ENCODE measurements at regions not wholly inside any gene's neighbourhood (a gene's known extent, or its start where the extent isn't known, plus 50 kb on each side); places are given as distances from the start of the nearest gene placed in this dataset.
A peak's percentile ranks its signal among the peaks of the same experiment; 100 is the strongest.
"Not testable (repeated sequence)": the region's sequence is repeated elsewhere in the genome, so short reads cannot be mapped to it uniquely, and the experiment has no call there.

DNA sequence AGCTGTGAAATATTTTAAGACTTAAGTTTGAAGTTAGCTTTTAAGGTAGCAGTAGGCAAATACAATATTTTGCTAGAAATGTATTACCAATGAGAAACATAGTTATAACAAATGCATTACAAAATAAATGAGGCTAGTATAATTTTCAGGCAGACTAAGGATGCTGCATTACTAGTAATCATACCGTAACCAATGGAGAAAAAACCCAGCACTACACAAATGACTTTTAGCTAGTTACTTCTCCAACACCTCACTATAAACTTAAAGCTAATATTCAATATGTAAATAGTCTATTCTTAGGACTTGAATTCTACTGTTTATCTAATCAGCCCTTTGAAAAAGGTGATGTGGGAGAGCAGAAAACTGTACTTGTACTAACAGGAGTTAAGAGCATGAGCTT lies 285.3 kb upstream of the KLF14 start:
- no peak for DNase-seq (ENCODE audit: low read depth)

DNA sequence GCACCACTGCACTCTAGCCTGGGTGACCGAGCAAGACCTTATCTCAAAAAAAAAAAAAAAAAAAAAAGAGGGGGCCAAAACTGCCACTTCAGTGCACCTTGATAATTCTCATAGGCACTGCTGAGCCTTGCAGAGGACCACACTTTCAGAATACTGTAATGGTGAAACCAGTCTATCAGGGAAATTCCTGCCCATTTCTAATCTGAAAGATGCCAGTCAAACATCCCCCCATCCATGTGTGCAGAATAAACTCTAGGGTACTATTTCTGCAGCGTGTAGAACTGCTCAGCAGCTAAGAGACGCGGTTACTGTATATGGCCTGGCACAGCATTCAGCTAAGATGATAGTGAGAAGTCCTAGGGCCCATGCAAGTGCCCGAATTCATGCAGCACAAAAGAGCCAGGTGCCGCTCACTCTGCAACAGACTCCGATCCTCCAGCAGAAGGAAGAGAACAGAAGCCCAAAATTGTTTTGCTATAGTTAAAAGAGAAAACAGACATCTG lies 286.8 kb upstream of the KLF14 start:
- DNase-seq (ENCODE audit: low read depth): no peak

DNA sequence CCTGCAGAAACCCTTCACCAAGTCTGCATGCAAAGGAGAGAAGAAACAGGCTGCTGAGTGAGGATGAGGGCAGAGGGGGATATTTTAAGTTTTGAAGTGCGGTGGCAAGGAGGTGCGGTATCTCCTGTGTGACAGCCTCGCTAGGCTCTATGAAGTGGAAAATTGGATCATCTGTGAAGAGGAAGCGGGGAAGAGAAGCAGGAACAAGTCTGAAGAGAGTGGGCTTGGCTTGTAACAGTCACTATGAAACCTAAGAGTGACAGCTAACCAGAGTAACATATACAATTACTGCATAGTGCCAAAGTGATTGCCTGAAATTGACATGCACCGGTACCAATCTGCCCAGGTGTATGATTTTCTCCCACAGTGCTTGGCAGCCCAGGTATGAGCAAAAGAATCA lies 287.5 kb upstream of the KLF14 start:
- no peak for DNase-seq (ENCODE audit: low read depth)

DNA sequence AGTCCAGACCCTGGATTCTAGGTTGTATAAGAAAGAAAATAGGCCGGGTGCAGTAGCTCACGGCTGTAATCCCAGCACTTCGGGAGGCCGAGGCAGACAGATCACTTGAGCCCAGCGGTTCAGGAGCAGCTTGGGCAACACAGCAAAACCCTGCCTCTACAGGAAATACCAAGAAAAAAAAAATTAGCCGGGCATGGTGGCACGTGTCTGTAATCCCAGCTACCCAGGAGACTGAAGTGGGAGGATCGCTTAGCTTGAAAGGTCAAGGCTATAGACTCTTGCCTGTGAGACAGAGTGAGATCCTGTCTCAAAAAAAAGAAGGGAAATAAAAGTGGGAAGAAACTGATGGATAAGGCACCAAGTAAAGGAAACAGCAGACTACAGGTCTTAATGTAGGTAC lies 287.9 kb upstream of the KLF14 start:
- DNase-seq (ENCODE audit: low read depth): no peak

DNA sequence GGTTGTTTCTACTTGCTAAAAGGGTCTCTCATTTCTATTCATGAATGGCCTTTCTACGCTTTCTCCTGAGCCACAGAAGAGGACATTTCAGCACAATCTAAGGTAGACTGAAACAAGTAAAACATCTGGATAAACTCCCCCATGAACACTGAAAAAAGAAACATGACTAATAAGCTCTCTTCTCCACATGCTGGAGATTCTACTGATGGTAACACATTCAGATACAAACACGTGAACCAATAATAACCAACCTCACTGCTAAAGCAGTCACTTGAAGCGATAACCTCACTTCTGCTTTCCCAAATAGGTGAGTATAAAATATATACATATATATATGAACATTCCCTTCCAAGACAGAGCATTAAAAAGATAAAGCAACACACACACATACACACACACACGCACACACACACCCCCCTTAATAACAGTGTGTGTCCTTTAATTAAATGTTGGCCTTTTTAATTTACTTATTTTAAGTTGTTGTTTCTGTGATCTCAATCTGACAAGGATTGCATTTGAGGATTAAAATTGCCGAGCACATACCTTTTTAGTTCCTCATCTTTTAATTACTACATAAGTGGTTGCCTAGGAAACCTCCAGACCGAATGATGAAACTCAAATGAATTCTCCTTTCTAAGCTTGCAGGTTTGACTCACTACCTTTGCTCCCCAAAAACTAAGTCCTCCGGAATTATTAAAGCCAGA lies 292.4 kb upstream of the KLF14 start:
- DNase-seq (ENCODE audit: low read depth): no peak

DNA sequence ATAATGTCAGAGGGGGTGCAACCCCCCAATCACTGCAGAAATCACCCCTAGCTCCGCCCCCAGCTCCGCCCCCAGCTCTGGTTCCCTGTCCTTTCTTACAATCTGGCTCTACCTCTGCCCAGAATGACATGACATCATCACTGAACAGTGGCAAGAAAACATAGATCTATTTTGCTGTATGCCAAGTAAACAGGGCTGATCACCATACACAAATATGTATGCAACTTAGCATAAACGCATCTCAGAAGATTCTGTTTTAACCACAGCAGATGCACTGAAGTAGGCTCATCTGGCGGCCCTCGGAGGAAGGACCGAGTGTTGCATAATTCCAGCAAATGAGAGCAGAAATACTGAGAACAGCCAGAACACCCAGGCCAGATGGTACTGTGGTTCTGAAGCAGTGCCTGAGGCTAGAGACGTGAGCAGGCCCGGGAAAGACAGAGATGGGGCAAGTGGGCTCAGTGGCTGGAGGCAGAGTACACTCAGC lies 293.3 kb upstream of the KLF14 start:
- peak; percentile 90 for DNase-seq (ENCODE audit: low read depth)

DNA sequence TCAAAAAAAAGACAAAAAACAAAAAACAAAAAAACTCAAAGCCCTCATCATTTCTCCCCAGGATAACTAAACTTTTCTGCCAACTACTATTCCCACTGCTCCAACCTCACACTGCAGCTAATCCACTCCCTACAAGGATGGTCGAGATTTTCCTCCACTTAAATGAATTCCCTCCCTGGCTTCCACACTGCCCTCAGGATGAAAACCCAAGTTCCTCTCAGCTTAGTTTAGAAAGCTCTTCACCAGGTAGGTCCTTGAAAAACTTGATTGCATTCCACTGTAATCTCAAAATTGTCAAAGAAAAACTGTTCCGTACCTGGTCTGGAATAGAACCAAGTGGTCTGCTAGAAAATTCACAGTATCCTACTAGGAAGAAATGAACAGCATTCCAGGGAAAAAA lies 294.3 kb upstream of the KLF14 start:
- no peak for DNase-seq (ENCODE audit: low read depth)

DNA sequence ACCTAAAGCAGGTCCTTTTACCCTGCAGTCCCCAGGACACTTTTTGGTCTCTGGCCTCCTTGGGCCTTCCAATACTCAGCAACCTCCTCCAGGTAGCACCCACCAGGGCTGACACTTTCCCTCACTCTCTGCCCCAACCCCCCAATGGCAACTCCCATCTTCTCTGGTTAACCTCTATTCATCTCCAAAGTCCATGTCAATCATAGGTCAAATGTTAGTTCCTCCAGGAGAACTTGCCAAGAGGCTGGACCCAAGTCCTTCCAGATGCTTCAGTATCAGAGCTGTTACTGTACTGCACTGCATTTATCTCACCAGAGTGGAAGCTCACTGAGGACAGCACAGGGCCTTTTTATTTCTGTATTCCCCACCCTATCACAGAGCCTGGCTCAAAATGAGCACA lies 295.0 kb upstream of the KLF14 start:
- DNase-seq (ENCODE audit: low read depth): no peak

DNA sequence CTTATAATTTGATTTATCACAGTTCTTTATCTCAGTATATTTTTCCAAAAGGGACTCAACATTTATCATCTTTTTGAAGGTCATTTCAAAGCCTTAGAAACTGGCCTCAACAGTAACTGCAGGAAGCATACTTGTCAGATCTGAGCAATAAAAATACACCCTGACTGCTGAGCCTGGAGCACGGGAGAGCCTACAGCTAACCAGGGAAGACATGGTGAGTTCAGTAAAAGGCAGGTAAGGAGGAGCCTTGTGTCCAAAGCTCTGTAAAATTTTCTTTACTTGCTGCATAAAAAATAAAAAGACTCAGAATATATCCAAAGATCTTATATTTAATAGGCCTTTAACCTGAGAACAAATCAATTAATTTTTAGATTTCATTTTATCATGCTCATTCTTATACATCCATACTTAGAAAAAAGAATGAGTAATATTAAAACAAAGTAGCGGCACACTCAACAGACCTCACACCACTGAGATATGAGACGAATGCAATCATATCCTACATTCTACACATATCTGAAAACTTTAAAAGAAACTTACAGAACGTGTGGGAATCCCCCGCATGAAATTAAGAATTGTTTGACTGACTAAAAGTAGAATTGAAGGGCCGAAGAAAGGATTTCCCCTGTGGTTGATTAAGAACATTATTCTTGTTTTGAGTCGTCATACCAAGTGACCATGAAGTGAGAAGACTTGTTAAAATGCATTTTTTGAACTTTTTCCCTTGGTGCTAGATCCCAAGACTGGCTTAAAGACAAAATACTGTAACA lies 296.4 kb upstream of the MKLN1 start:
- no peak for DNase-seq (ENCODE audit: low read depth)

DNA sequence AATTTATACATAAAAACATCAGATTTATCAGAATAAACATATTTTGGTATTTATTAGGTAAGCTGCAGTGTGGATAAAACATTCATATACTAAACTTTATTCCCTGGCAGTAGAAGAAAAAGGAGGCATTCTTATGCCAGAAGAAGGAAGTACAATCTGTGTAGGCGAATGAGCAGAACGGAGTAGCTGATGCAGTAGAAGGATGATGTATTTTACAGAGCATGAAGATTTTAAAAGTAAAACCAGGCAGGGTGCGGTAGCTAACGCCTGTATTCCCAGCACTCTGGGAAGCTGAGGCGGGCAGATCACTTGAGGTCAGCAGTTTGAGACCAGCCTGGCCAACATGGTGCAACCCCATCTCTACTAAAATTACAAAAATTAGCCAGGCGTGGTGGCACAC lies 294.9 kb upstream of the MKLN1 start:
- no peak for DNase-seq (ENCODE audit: low read depth)

DNA sequence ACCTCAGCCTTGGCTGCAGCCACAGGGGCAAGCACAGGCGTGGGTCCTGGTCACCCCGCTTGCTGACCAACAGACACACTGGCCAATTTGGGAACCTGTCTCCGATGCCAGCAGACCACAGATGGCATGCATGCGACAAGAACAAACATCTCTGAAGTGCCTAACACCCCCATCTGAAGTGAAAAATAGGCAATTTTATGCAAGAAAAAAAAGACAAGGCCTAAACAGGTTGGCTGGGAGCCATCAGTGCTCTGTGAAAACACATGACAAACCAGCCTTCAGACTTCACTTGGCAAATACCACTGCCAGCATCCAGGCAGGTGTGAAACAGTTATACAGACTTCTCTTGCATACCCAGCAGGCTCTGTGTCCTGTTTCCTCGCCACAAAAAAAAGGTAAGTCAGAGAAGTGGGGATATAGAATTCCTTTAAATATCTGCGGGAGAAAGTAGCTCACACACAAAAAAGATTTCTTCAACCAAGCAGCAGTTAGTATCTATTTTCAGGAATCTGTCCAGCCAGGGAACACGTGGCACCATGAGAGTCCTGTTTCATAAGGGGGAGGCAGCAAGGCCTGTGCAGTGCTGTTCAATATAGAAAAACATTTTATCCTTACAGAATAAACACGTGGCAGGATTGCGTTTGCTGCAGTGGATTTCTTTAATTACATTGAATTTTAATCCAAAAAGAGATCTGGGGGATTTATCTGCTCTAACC lies 293.4 kb upstream of the MKLN1 start:
- no peak for DNase-seq (ENCODE audit: low read depth)

DNA sequence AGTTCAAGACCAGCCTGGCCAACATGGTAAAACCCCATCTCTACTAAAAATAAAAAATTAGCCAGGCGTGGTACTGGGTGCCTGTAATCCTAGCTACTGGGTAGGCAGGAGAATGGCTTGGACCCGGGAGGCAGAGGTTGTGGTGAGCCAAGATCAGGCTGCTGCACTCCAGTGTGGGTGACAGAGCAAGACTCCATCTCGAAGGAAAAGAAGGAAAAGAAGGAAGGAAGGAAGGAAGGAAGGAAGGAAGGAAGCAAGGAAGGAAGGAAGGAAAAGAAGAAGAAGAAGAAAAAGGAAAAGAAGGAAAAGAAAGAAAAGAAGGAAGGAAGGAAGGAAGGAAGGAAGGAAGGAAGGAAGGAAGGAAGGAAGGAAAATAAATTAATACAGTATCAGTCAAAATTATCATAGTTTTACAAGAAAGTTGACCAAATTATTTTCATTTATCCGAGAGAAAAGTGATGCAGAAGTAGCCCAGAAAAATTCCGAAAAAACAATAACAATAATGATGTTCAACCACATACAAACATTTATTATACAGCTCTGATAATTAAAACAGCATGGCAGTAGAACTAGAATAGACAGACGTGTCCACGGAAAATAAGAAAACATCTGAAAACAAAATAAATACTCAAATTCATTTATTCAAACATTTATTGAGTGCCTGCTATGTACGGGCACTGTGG lies 292.4 kb upstream of the MKLN1 start:
- no peak for DNase-seq (ENCODE audit: low read depth)

DNA sequence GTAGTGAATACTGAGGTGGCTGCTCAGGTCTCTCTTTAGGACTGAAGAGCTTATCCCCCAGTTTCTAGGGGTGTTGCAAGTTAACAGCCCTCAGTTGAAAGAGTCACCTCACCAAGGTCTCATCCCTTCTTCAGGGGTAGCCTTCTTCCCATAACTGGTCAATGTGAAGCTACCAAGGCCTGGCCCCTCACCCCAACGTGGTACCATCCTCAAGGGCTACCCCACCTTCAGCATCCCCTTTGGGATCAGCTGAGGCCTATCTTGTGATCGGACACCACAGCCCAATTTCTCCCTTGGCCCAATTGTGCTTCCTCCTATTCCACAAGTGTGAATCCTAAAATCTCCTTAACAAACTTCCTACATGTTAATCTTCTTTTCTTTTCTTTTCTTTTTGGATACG lies 289.5 kb upstream of the MKLN1 start:
- no peak for DNase-seq (ENCODE audit: low read depth)

DNA sequence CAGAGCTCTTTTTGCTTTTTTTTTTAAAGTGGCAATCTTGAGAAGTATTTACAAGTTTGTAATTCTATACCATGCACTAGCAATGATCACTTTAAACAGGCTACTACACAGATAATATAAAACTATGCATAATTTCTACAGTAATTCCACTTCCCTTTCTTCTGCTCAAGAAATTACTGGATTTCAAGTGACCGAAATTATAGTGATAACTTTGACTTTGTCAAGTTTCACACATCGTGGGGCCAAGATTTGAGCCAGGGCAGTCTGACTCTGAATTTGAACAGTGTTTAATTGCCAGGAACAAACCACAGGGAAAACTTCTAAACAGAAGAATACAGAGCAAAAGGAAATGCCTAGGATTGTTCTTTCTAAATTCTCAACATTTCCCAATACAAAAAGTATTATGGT lies 288.3 kb upstream of the MKLN1 start:
- no peak for DNase-seq (ENCODE audit: low read depth)

DNA sequence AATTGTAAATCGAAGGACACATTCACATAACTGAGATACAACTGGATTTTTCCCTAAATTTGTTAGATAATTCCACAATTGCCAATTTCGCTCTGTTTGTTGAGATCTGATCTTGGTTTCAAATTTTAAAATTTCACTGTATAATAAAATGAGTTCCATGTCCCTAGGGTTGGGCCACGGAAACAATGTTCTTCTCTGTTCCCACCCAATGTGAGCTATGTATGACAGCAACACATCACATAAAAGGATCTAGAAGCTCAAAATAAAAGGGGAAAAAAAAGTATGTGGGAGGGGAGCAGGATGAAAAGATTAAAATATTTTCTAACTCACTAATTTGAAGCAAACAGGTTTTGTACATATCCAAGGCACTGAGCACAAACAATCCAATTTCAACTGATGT lies 287.8 kb upstream of the MKLN1 start:
- no peak for DNase-seq (ENCODE audit: low read depth)

DNA sequence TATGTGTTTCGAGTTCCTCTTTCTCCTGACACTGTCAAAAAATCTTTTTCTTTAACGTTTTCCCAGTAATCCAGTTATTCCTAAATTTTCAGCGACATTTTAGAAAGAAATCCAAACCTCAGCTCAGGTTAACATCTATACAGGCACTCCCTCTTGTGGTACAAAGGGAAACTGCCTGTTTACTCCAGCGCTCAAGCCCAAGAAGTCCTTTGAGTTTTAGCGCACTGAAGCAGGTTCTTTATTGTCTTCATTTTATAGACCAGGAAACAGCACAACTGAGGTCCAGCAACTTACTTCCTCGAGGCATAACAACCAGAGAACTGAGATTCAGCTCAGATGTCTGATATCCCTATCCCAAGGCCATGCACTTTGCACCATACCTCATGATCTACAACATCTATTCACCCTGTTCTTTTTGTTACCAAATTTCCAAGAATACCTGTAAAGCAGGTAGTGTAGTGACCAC lies 287.2 kb upstream of the MKLN1 start:
- peak; percentile 51 for DNase-seq (ENCODE audit: low read depth)

DNA sequence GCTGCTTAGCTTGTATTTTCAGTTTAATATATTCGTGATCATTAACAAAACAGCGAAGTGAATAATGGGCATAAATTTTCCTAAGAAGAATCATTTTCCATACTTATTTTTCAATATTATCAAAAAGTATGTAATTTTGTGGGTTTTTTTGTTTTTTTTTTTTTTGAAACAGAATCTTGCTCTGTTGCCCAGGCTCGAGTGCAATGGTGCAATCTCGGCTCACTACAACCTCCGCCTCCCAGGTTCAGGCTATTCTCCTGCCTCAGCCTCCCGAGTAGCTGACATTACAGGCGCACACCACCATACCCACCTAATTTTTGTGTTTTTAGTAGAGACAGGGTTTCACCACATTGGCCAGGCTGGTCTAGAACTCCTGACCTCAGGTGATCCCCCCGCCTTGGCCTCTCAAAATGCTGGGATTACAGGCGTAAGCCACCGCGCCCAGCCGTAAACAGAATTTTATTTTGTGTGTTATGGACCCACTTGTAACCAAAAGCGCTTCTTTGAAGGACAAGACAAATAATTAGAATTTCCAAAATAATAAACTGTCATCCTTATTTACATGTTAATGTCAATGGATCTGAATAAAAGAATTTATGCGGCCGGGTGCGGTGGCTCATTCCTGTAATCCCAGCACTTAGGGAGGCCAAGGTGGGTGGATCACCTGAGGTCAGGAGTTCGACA lies 286.5 kb upstream of the MKLN1 start:
- not testable (repeated sequence) for DNase-seq (ENCODE audit: low read depth)

DNA sequence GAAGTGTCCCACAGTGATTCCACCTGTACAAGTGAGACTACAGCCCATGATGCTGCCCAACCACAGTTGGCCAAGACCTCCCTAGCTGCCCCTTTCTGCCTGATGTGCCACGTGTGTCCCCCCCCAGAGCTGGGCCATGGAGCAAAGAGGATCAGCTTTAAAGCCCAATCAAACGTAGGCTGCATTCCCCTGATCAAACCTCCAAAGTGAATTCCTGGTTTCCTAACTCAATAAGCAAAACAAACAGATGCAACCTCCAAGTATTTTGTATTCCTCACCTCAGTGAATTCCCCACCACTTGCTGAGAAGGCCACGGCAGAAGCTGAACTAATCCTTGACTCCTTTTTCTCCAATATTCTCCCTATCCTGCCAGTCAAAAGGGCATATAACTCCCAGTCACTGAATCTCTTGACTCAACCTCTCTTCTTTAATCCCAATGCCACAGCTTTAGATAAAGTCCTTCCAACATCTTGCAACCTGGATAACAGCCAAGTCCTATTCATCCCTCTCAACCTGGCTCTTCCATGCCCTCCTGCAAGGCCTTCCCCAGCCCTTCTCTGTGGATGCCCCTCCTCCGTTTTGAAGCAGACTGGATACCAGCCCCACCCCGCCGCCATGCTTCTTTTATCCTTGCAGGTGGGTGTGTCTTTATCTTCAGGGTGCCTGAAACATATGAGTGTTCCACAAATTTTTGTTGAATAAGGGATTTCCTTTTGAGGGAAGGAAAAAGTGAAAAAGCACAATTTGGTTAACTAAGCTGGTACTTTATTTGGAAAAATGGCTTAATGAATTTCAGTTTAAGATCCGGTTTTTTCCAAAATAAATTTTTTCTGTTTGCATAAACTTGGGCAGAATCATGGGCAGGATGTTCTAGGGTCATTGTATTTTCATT lies 285.2 kb upstream of the MKLN1 start:
- DNase-seq (ENCODE audit: low read depth): no peak

DNA sequence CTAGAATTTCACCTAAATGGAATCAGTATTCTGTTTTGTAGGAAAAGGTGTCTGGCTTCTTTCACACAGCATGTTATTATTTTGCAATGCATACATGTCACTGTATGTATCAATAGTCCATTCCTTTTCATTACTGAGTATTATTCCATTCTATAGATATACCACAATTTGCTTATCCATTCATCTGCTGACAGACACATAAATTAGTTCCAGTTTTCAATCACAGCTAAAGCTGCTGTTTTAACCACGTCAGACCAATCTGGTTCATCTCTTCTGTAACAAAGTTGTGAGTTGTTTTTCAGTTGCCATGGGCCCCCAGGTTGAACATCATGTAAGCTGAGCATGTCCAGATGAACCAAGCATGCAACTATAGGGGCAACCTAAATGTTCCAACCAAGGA lies 282.1 kb upstream of the MKLN1 start:
- DNase-seq (ENCODE audit: low read depth): no peak

DNA sequence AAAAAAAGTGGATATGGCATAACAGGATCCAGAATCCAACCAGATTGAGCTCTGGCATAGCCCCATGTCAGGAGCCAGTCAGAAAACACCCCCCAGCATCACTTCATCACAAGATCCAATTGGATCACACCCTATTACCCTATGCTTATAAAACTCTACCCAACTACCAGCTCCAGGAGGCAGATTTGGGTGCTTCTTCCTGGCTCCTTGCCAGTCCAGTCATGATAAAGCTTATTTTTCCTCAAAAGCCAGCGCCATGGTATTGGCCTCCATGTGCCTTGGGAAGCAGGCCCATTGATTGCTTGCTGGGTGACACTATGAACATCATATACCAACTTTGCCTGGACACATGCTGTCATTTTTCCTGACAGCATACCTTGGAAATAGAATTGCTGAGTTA lies 281.4 kb upstream of the MKLN1 start:
- no peak for DNase-seq (ENCODE audit: low read depth)
